GM19468 (cell line): ENCODE measurements at regions not wholly inside any gene's neighbourhood (a gene's known extent, or its start where the extent isn't known, plus 50 kb on each side); places are given as distances from the start of the nearest gene placed in this dataset.

Source experiments
- ATAC-seq: cut with Tn5 transposase; IDR thresholded peaks from one replicate; pipeline ENCODE4 v1.9.1; 2021; ENCODE audit warnings: mild to moderate bottlenecking, moderate library complexity, moderate number of reproducible peaks; ENCODE audit not compliant: unreplicated experiment; ENCODE audit errors: extremely low read depth

- no peak for ATAC-seq
These were observed 507.9 kb upstream of the CDH2 start for GRCh38 chr18:28684746-28685355.

- no peak for ATAC-seq
These were observed 506.0 kb upstream of the CDH2 start for GRCh38 chr18:28682912-28683311.

GRCh38 chr18:28669165-28669564 lies 492.2 kb upstream of the CDH2 start:
- ATAC-seq = no peak

GRCh38 chr18:28666216-28666615 lies 489.3 kb upstream of the CDH2 start:
- ATAC-seq = no peak

GRCh38 chr18:28657961-28658360 lies 481.0 kb upstream of the CDH2 start:
- no peak for ATAC-seq

GRCh38 chr18:28652654-28653053 lies 475.7 kb upstream of the CDH2 start:
- no peak for ATAC-seq

- no peak for ATAC-seq
These were observed 474.4 kb upstream of the CDH2 start for GRCh38 chr18:28651298-28651697.

- no peak for ATAC-seq
These were observed 473.9 kb upstream of the CDH2 start for GRCh38 chr18:28650860-28651259.

GRCh38 chr18:28647961-28648360 lies 471.0 kb upstream of the CDH2 start:
- ATAC-seq = no peak

- no peak for ATAC-seq
These were observed 461.0 kb upstream of the CDH2 start for GRCh38 chr18:28637897-28638296.

- ATAC-seq = no peak
These were observed 458.6 kb upstream of the CDH2 start for GRCh38 chr18:28635530-28635929.

- ATAC-seq = no peak
These were observed 449.8 kb upstream of the CDH2 start for GRCh38 chr18:28626756-28627155.

GRCh38 chr18:28607991-28608390 lies 431.1 kb upstream of the CDH2 start:
- ATAC-seq = no peak

- no peak for ATAC-seq
These were observed 429.8 kb upstream of the CDH2 start for GRCh38 chr18:28606686-28607085.

- no peak for ATAC-seq
These were observed 425.5 kb upstream of the CDH2 start for GRCh38 chr18:28602391-28602790.

- no peak for ATAC-seq
These were observed 417.1 kb upstream of the CDH2 start for GRCh38 chr18:28594034-28594433.

GRCh38 chr18:28588884-28589549 lies 412.1 kb upstream of the CDH2 start:
- ATAC-seq = no peak

GRCh38 chr18:28584731-28585130 lies 407.8 kb upstream of the CDH2 start:
- no peak for ATAC-seq

- ATAC-seq = no peak
These were observed 405.8 kb upstream of the CDH2 start for GRCh38 chr18:28582724-28583123.

- ATAC-seq = no peak
These were observed 404.7 kb upstream of the CDH2 start for GRCh38 chr18:28581521-28582071.

- no peak for ATAC-seq
These were observed 400.0 kb upstream of the CDH2 start for GRCh38 chr18:28576941-28577340.

- ATAC-seq = no peak
These were observed 398.2 kb upstream of the CDH2 start for GRCh38 chr18:28575123-28575522.
